Thyroid gland (tissue), 4 donors: ENCODE measurements at regions not wholly inside any gene's neighbourhood (a gene's known extent, or its start where the extent isn't known, plus 50 kb on each side); places are given as distances from the start of the nearest gene placed in this dataset.

Source experiments
- DNase-seq, 2 donors: peaks; one replicate each; pipeline ENCODE4 v3.0.0-alpha.2; 2019
- H3K27ac ChIP-seq, 3 donors: fragments of 200-600 bp; sonication (generic); 1 replicate in 2 of 3; 2 replicates in 1 of 3; pipeline ENCODE4 v1.5.1; 2016 to 2019; ENCODE audit warnings: mild to moderate bottlenecking in 1 of 3, moderate library complexity in 1 of 3
- H3K27me3 ChIP-seq: fragments of 200-600 bp; sonication (generic); one replicate; pipeline ENCODE4 v1.5.1; 2019
- H3K36me3 ChIP-seq, 2 donors: fragments of 200-600 bp; sonication (generic); one replicate each; pipeline ENCODE4 v1.5.1; 2016 to 2019
- H3K4me1 ChIP-seq, 2 donors: fragments of 200-600 bp; sonication (generic); one replicate each; pipeline ENCODE4 v1.5.1; 2017 to 2019
- H3K4me3 ChIP-seq, 3 donors: fragments of 200-600 bp; sonication (generic); replicated peaks in 1 of 3; 1 replicate in 2 of 3; 2 replicates in 1 of 3; pipeline ENCODE4 v1.5.1; 2016; ENCODE audit warnings: mild to moderate bottlenecking in 1 of 3
- H3K9me3 ChIP-seq: fragments of 200-600 bp; sonication (generic); one replicate; pipeline ENCODE4 v1.5.1; 2017
- CTCF ChIP-seq, 6 experiments: fragments of 200-600 bp in 3 of 6; fragments of 450-650 bp in 3 of 6; sonication (generic) in 3 of 6; IDR thresholded peaks; one replicate each; pipeline ENCODE4 v1.5.1; 2016 to 2019; ENCODE audit warnings: antibody characterized with exemption in 6 of 6, mild to moderate bottlenecking in 2 of 6, inconsistent platforms in 1 of 6, moderate library complexity in 1 of 6
- POLR2A ChIP-seq, 2 donors: fragments of 450-650 bp; IDR thresholded peaks; one replicate each; pipeline ENCODE4 v1.6.1; 2017; ENCODE audit warnings: antibody characterized with exemption in 2 of 2, mild to moderate bottlenecking in 2 of 2, moderate library complexity in 1 of 2
- WGBS, 2 donors: methylation state at CpG; one replicate each; pipeline ENCODE4 v1.1.5; 2017; 5-methylcytosine and 5-hydroxymethylcytosine counted together
- intact Hi-C: fragments of 100-400 bp; cut with DNase I; formaldehyde crosslinking; loops from one replicate; pipeline ENCODE4 v1.15.1; 2023

GRCh38 chr7:119929891-119930290 lies 343.1 kb upstream of the KCND2 start:
- intact Hi-C loops = no loop called here
- H3K27me3 ChIP-seq = no peaks in the 10 kb centered on the region

GRCh38 chr7:119931230-119931824 lies 341.6 kb upstream of the KCND2 start:
- TF ChIP-seq POLR2A (IDR thresholded peaks at IDR 0.05) (no peak), CTCF (IDR thresholded peaks at IDR 0.05) (no peak)
- Histone ChIP-seq H3K36me3 (no peaks in the 10 kb centered on the region), H3K4me3 (no peak overlapping the region), H3K27ac (no peak overlapping the region), H3K9me3 (no peaks in the 10 kb centered on the region), H3K27me3 (no peaks in the 10 kb centered on the region), H3K4me1 (no peaks in the 10 kb centered on the region)
- intact Hi-C loops = no loop called here
- WGBS, 2 donors = 93 to 95% methylated on average over 1 of the region's 1 CpG
- no peak for DNase-seq

More at GRCh38 chr7:119929891-119930290, 343.1 kb upstream of the KCND2 start:
- Histone ChIP-seq H3K9me3 (no peaks in the 10 kb centered on the region), H3K4me3 (no peak overlapping the region), H3K4me1 (no peaks in the 10 kb centered on the region), H3K36me3 (no peaks in the 10 kb centered on the region), H3K27ac (no peak overlapping the region)
- DNase-seq = no peak
- no peak for TF ChIP-seq CTCF (IDR thresholded peaks at IDR 0.05)
- TF ChIP-seq POLR2A (IDR thresholded peaks at IDR 0.05) = no peak
- 87 to 90% methylated on average over 3 of the region's 3 CpGs for WGBS, 2 donors

DNA sequence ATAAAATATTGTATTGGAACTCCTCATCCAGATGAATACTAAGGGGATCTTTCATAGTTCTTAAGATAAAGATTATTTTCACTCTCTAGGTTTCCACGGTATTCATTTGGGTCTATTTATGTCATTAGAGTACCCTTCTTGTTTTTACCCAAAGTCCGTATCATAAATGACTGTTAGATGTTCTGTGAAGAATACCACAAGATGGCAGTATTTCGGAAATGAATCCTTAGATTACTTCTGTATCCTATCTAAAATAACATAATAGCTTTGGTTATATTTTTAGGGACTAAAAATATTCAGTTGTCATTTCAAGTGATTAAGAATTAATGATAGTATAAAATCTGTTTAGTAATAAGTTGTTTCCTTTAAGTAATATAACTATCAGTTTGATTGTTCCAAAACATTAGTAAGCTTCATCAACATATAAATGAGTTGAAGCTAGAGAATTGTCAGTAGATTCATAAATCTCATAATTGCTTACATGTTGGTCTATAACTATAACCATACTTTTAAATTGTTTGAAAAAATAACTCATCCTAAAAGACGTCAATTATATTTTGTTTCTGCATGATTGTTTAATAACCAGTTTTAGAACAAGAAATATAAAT lies 337.5 kb upstream of the KCND2 start:
- Histone ChIP-seq H3K36me3 (no peaks in the 10 kb centered on the region), H3K27me3 (no peaks in the 10 kb centered on the region), H3K4me3 (no peak overlapping the region), H3K9me3 (no peaks in the 10 kb centered on the region), H3K27ac (no peak overlapping the region), H3K4me1 (no peaks in the 10 kb centered on the region)
- TF ChIP-seq POLR2A (IDR thresholded peaks at IDR 0.05) = no peak
- TF ChIP-seq CTCF (IDR thresholded peaks at IDR 0.05) = peak in 2 of 6 experiments; percentile 32 to 44
- WGBS, 2 donors = 30 to 36% methylated on average over 4 of the region's 4 CpGs
- DNase-seq = no peak
- intact Hi-C loops = no loop called here

DNA sequence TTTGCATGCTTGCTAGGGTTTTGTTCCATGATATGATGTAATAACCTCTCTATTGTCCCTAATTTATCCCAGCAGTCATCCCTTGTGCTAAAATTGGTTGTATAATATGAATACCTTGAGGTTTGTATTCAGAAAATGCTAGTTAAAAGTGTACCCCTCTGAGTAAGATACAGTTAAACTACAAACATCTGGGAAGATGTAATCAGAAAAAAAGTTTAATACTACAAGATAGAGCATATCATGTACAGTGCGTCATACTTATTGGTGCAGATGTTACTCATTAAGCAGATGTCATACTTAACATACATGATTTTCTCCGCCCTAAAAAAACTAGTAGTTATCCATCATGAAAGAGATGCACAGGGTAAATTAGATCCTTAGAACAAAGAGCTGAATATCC lies 336.1 kb upstream of the KCND2 start:
- Histone ChIP-seq H3K4me1 (no peaks in the 10 kb centered on the region), H3K36me3 (no peaks in the 10 kb centered on the region), H3K9me3 (no peaks in the 10 kb centered on the region), H3K4me3 (no peak overlapping the region), H3K27ac (no peak overlapping the region), H3K27me3 (no peaks in the 10 kb centered on the region)
- no peak for DNase-seq
- TF ChIP-seq POLR2A (IDR thresholded peaks at IDR 0.05) = no peak
- TF ChIP-seq CTCF (IDR thresholded peaks at IDR 0.05) = no peak
- intact Hi-C loops = no loop called here
- WGBS, 2 donors = 92 to 94% methylated on average over 2 of the region's 2 CpGs

GRCh38 chr7:119937745-119938144 lies 335.2 kb upstream of the KCND2 start:
- Histone ChIP-seq H3K36me3 (no peaks in the 10 kb centered on the region), H3K9me3 (no peaks in the 10 kb centered on the region), H3K4me3 (no peak overlapping the region), H3K27me3 (no peaks in the 10 kb centered on the region), H3K27ac (no peak overlapping the region), H3K4me1 (no peaks in the 10 kb centered on the region)
- no peak for TF ChIP-seq POLR2A (IDR thresholded peaks at IDR 0.05)
- no peak for TF ChIP-seq CTCF (IDR thresholded peaks at IDR 0.05)
- WGBS, 2 donors = 81 to 83% methylated on average over 3 of the region's 3 CpGs
- intact Hi-C loops = no loop called here
- DNase-seq = no peak
